ENCODE measurements at regions not wholly inside any gene's neighbourhood (a gene's known extent, or its start where the extent isn't known, plus 50 kb on each side); places are given as distances from the start of the nearest gene placed in this dataset.

DNA sequence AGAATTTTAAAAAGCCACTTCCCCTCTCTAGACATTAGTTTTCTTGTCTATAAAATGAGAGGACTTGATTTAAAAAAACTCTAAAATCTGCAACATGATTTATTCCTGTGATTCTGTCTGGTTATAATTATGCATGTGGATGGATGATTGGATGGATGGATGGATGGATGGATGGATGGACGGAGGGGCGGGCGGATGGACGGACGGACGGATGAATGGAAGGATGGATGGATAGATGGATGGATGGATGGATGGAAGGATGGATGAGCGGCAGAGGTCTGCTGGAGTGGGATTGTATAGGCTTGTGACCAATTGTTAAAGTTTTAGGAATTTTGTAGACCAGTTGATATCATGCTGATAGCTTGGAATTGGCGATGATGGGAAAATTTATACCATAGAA, 135.2 kb upstream of the TIAM1 start:
- WGBS: 97% methylated on average over 8 of the region's 8 CpGs
- no peak for DNase-seq (ENCODE audit: low spot score)

DNA sequence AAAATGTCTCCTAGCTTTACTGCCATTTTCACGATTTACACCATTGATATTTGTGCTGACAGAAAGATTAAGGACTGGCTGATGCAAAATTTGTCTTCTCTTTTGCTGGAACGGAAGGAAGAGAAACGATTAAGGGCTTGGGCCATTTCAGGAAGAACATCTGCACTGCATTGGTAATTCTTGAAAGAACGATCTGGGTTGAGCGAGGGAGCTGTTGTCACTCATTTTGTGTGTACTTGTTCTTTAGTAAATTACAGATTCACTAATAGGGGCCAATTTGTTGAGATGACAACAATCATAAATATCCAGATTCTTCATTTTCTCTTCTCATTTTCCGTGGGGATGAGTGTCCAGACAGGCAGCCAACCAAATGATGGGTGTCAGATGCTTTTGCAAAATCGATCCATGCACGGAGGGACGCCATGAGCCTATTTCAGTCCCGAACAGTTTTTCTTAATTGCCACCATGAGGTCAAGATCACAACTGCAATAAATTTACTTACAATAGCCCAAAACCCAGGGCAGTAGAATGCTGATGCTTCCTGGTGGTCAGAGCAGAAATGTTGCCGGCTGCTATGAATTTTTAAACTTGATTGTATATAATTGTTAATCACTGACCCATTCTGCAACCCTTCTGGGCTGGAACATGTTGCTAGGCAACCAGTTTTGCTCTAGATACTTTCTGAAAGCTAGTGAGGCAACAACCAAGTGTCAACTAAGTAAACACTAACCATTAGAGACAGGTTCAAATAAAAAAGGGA, 132.4 kb upstream of the TIAM1 start:
- H3K9ac ChIP-seq (ENCODE audit: low read depth in 1 of 2, low read length in 2 of 2): no peak overlapping the region
- peaks cover 0 to 5% (median under 1%) of the 10 kb centered on the region in 4 donors for H3K9me3 ChIP-seq (ENCODE audit: control insufficient read depth in 4 of 4, low read length in 3 of 4)
- no peaks in the 10 kb centered on the region for H3K4me1 ChIP-seq (ENCODE audit: control insufficient read depth in 4 of 4, insufficient read depth in 4 of 4, low read length in 3 of 4)
- H3K27me3 ChIP-seq (ENCODE audit: control insufficient read depth in 4 of 4, insufficient read depth in 4 of 4, low read length in 3 of 4): no peaks in the 10 kb centered on the region
- H3K27ac ChIP-seq (ENCODE audit: low read depth in 1 of 2, low read length in 2 of 2): no peak overlapping the region
- 81% methylated on average over 11 of the region's 11 CpGs for WGBS
- H3K4me3 ChIP-seq (ENCODE audit: low read depth in 1 of 3, low read length in 3 of 3): no peak overlapping the region
- TF ChIP-seq RAD21 (IDR thresholded peaks at IDR 0.05): peak in 1 of 2 donors; percentile 37
- no peak for TF ChIP-seq RXRA (IDR thresholded peaks at IDR 0.05)
- H3K36me3 ChIP-seq (ENCODE audit: control insufficient read depth in 4 of 4, insufficient read depth in 3 of 4, low read depth in 1 of 4, low read length in 3 of 4): peaks cover 0 to 5% (median 0%) of the 10 kb centered on the region in 4 donors
- DNase-seq (ENCODE audit: low spot score): no peak

More for the DNA sequence above, 135.2 kb upstream of the TIAM1 start:
- Histone ChIP-seq H3K4me3 (ENCODE audit: low read depth in 1 of 3, low read length in 3 of 3) (no peak overlapping the region), H3K27me3 (ENCODE audit: control insufficient read depth in 4 of 4, insufficient read depth in 4 of 4, low read length in 3 of 4) (no peaks in the 10 kb centered on the region), H3K4me1 (ENCODE audit: control insufficient read depth in 4 of 4, insufficient read depth in 4 of 4, low read length in 3 of 4) (no peaks in the 10 kb centered on the region), H3K27ac (ENCODE audit: low read depth in 1 of 2, low read length in 2 of 2) (no peak overlapping the region), H3K9ac (ENCODE audit: low read depth in 1 of 2, low read length in 2 of 2) (no peak overlapping the region), H3K9me3 (ENCODE audit: control insufficient read depth in 4 of 4, low read length in 3 of 4) (peaks cover 0 to 8% (median 2%) of the 10 kb centered on the region in 4 donors), H3K36me3 (ENCODE audit: control insufficient read depth in 4 of 4, insufficient read depth in 3 of 4, low read depth in 1 of 4, low read length in 3 of 4) (peaks cover 0 to 1% (median 0%) of the 10 kb centered on the region in 4 donors)
- TF ChIP-seq NR2F2 (IDR thresholded peaks at IDR 0.05) (no peak), GABPA (IDR thresholded peaks at IDR 0.05 in 1 of 2, conservative IDR thresholded peaks at IDR 0.05 in 1 of 2) (no peak), TAF1 (conservative IDR thresholded peaks at IDR 0.05) (no peak), RXRA (IDR thresholded peaks at IDR 0.05) (no peak), EGR1 (IDR thresholded peaks at IDR 0.05; ENCODE audit: low read depth in 2 of 2) (no peak), YY1 (IDR thresholded peaks at IDR 0.05) (no peak), FOXA2 (IDR thresholded peaks at IDR 0.05) (no peak), SP1 (IDR thresholded peaks at IDR 0.05) (no peak), HNF4G (IDR thresholded peaks at IDR 0.05) (no peak), HNF4A (conservative IDR thresholded peaks at IDR 0.05) (no peak), FOXA1 (IDR thresholded peaks at IDR 0.05) (no peak)
- TF ChIP-seq, protein P1, sequence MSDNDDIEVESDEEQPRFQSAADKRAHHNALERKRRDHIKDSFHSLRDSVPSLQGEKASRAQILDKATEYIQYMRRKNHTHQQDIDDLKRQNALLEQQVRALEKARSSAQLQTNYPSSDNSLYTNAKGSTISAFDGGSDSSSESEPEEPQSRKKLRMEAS (IDR thresholded peaks at IDR 0.05): no peak
- TF ChIP-seq, protein P2, sequence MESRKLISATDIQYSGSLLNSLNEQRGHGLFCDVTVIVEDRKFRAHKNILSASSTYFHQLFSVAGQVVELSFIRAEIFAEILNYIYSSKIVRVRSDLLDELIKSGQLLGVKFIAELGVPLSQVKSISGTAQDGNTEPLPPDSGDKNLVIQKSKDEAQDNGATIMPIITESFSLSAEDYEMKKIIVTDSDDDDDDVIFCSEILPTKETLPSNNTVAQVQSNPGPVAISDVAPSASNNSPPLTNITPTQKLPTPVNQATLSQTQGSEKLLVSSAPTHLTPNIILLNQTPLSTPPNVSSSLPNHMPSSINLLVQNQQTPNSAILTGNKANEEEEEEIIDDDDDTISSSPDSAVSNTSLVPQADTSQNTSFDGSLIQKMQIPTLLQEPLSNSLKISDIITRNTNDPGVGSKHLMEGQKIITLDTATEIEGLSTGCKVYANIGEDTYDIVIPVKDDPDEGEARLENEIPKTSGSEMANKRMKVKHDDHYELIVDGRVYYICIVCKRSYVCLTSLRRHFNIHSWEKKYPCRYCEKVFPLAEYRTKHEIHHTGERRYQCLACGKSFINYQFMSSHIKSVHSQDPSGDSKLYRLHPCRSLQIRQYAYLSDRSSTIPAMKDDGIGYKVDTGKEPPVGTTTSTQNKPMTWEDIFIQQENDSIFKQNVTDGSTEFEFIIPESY (IDR thresholded peaks at IDR 0.05): no peak
- TF ChIP-seq, protein P3, sequence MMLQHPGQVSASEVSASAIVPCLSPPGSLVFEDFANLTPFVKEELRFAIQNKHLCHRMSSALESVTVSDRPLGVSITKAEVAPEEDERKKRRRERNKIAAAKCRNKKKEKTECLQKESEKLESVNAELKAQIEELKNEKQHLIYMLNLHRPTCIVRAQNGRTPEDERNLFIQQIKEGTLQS (IDR thresholded peaks at IDR 0.05): no peak
- TF ChIP-seq, protein P4, sequence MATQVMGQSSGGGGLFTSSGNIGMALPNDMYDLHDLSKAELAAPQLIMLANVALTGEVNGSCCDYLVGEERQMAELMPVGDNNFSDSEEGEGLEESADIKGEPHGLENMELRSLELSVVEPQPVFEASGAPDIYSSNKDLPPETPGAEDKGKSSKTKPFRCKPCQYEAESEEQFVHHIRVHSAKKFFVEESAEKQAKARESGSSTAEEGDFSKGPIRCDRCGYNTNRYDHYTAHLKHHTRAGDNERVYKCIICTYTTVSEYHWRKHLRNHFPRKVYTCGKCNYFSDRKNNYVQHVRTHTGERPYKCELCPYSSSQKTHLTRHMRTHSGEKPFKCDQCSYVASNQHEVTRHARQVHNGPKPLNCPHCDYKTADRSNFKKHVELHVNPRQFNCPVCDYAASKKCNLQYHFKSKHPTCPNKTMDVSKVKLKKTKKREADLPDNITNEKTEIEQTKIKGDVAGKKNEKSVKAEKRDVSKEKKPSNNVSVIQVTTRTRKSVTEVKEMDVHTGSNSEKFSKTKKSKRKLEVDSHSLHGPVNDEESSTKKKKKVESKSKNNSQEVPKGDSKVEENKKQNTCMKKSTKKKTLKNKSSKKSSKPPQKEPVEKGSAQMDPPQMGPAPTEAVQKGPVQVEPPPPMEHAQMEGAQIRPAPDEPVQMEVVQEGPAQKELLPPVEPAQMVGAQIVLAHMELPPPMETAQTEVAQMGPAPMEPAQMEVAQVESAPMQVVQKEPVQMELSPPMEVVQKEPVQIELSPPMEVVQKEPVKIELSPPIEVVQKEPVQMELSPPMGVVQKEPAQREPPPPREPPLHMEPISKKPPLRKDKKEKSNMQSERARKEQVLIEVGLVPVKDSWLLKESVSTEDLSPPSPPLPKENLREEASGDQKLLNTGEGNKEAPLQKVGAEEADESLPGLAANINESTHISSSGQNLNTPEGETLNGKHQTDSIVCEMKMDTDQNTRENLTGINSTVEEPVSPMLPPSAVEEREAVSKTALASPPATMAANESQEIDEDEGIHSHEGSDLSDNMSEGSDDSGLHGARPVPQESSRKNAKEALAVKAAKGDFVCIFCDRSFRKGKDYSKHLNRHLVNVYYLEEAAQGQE (IDR thresholded peaks at IDR 0.05): no peak

Data from liver (tissue), 7 donors.